ENCODE measurements at regions not wholly inside any gene's neighbourhood (a gene's known extent, or its start where the extent isn't known, plus 50 kb on each side); places are given as distances from the start of the nearest gene placed in this dataset.

GRCh38 chr11:32297611-32298011 is 137.7 kb downstream of the WT1 start:
- Histone ChIP-seq H3K27ac (ENCODE audit: low read depth, low read length) (no peak overlapping the region), H3K9me3 (ENCODE audit: control insufficient read depth, low read length) (peaks cover 4% of the 10 kb centered on the region), H3K36me3 (ENCODE audit: control insufficient read depth, insufficient read depth, low read length) (no peaks in the 10 kb centered on the region), H3K4me1 (ENCODE audit: control insufficient read depth, insufficient read depth, low read length) (no peaks in the 10 kb centered on the region), H3K9ac (ENCODE audit: extremely low read depth, low read length, poor library complexity, severe bottlenecking) (no peak overlapping the region), H3K4me3 (ENCODE audit: low read length) (no peak overlapping the region), H3K27me3 (ENCODE audit: control insufficient read depth, insufficient read depth, low read length, poor library complexity, severe bottlenecking) (no peaks in the 10 kb centered on the region)
- no peaks in the 10 kb centered on the region for H3K27me3 Mint-ChIP-seq (ENCODE audit: insufficient read depth)
- 64 to 80% methylated on average over 1 to 4 of the region's 4 CpGs for WGBS, 2 experiments (ENCODE audit: insufficient coverage in 1 of 2, insufficient read length in 1 of 2)
- H3K9me3 Mint-ChIP-seq = peaks cover 6% of the 10 kb centered on the region
- H3K27ac Mint-ChIP-seq = no peak overlapping the region
- TF ChIP-seq CTCF (conservative IDR thresholded peaks at IDR 0.05) = peak; percentile 36
- H3K4me1 Mint-ChIP-seq = no peaks in the 10 kb centered on the region
- DNase-seq = no peak
- no peaks in the 10 kb centered on the region for H3K36me3 Mint-ChIP-seq (ENCODE audit: low read depth)
- H3K4me3 Mint-ChIP-seq = no peak overlapping the region

- Histone ChIP-seq H3K27me3 (ENCODE audit: control insufficient read depth, insufficient read depth, low read length, poor library complexity, severe bottlenecking) (no peaks in the 10 kb centered on the region), H3K4me1 (ENCODE audit: control insufficient read depth, insufficient read depth, low read length) (no peaks in the 10 kb centered on the region), H3K9ac (ENCODE audit: extremely low read depth, low read length, poor library complexity, severe bottlenecking) (no peak overlapping the region), H3K9me3 (ENCODE audit: control insufficient read depth, low read length) (no peaks in the 10 kb centered on the region), H3K36me3 (ENCODE audit: control insufficient read depth, insufficient read depth, low read length) (no peaks in the 10 kb centered on the region), H3K4me3 (ENCODE audit: low read length) (no peak overlapping the region), H3K27ac (ENCODE audit: low read depth, low read length) (no peak overlapping the region)
- Mint-ChIP-seq H3K9me3 (no peaks in the 10 kb centered on the region), H3K36me3 (ENCODE audit: low read depth) (no peaks in the 10 kb centered on the region), H3K4me3 (no peak overlapping the region), H3K4me1 (no peaks in the 10 kb centered on the region), H3K27me3 (ENCODE audit: insufficient read depth) (no peaks in the 10 kb centered on the region), H3K27ac (no peak overlapping the region)
- no peak for TF ChIP-seq CTCF (conservative IDR thresholded peaks at IDR 0.05)
- WGBS, 2 experiments (ENCODE audit: insufficient coverage in 1 of 2, insufficient read length in 1 of 2) = 94 to 100% methylated on average over 3 to 4 of the region's 4 CpGs
- DNase-seq = no peak
Measured at GRCh38 chr11:32302826-32303225, 132.5 kb downstream of the WT1 start.

- no peaks in the 10 kb centered on the region for H3K9me3 ChIP-seq (ENCODE audit: control insufficient read depth, low read length)
- H3K27ac ChIP-seq (ENCODE audit: low read depth, low read length) = no peak overlapping the region
- TF ChIP-seq CTCF (conservative IDR thresholded peaks at IDR 0.05) = no peak
- no peaks in the 10 kb centered on the region for H3K27me3 ChIP-seq (ENCODE audit: control insufficient read depth, insufficient read depth, low read length, poor library complexity, severe bottlenecking)
- no peak overlapping the region for H3K9ac ChIP-seq (ENCODE audit: extremely low read depth, low read length, poor library complexity, severe bottlenecking)
- H3K4me3 ChIP-seq (ENCODE audit: low read length) = no peak overlapping the region
- Mint-ChIP-seq H3K27me3 (ENCODE audit: insufficient read depth) (no peaks in the 10 kb centered on the region), H3K4me3 (no peak overlapping the region), H3K4me1 (no peaks in the 10 kb centered on the region), H3K9me3 (no peaks in the 10 kb centered on the region), H3K27ac (no peak overlapping the region), H3K36me3 (ENCODE audit: low read depth) (no peaks in the 10 kb centered on the region)
- DNase-seq = no peak
- no peaks in the 10 kb centered on the region for H3K36me3 ChIP-seq (ENCODE audit: control insufficient read depth, insufficient read depth, low read length)
- H3K4me1 ChIP-seq (ENCODE audit: control insufficient read depth, insufficient read depth, low read length) = no peaks in the 10 kb centered on the region
- WGBS, 2 experiments (ENCODE audit: insufficient coverage in 1 of 2, insufficient read length in 1 of 2) = 69 to 86% methylated on average over 1 to 2 of the region's 2 CpGs
Measured at GRCh38 chr11:32304521-32304920, 130.8 kb downstream of the WT1 start.
